HEK293T (cell line): ENCODE measurements at regions not wholly inside any gene's neighbourhood (a gene's known extent, or its start where the extent isn't known, plus 50 kb on each side); places are given as distances from the start of the nearest gene placed in this dataset.

Source experiments
- CTBP1 ChIP-seq: fragments of 450-650 bp; IDR thresholded peaks from 2 replicates; pipeline ENCODE4 v1.6.1; 2016; ENCODE audit warnings: borderline replicate concordance
- ELF4 ChIP-seq: fragments of 450-650 bp; IDR thresholded peaks from 2 replicates; pipeline ENCODE4 v1.6.1; 2017; ENCODE audit warnings: antibody characterized with exemption
- FOXK2 ChIP-seq: fragments of 450-650 bp; IDR thresholded peaks from 2 replicates; pipeline ENCODE4 v1.6.1; 2016; ENCODE audit warnings: mild to moderate bottlenecking
- FOXM1 ChIP-seq: fragments of 450-650 bp; IDR thresholded peaks from 2 replicates; pipeline ENCODE4 v1.6.1; 2017; ENCODE audit warnings: mild to moderate bottlenecking, borderline replicate concordance
- HDGF ChIP-seq: fragments of 450-650 bp; IDR thresholded peaks from 2 replicates; pipeline ENCODE4 v1.6.1; 2017; ENCODE audit warnings: antibody characterized with exemption, borderline replicate concordance
- L3MBTL2 ChIP-seq: fragments of 450-650 bp; conservative IDR thresholded peaks from 2 replicates; pipeline ENCODE4 v1.6.1; 2016; ENCODE audit warnings: mild to moderate bottlenecking
- LEF1 ChIP-seq: fragments of 450-650 bp; IDR thresholded peaks from 2 replicates; pipeline ENCODE4 v1.6.1; 2017; ENCODE audit warnings: mild to moderate bottlenecking, borderline replicate concordance
- SP1 ChIP-seq: fragments of 450-650 bp; IDR thresholded peaks from 2 replicates; pipeline ENCODE4 v1.6.1; 2017
- SUZ12 ChIP-seq: fragments of 450-650 bp; IDR thresholded peaks from 2 replicates; pipeline ENCODE4 v1.6.1; 2016; ENCODE audit warnings: mild to moderate bottlenecking
- TARDBP ChIP-seq: fragments of 450-650 bp; IDR thresholded peaks from 2 replicates; pipeline ENCODE4 v1.6.1; 2016

GRCh38 chr7:88597941-88598425 is 161.5 kb upstream of the ZNF804B start:
- TF ChIP-seq FOXK2 (no peak), ELF4 (no peak), FOXM1 (no peak), SUZ12 (no peak), TARDBP (no peak), LEF1 (no peak), L3MBTL2 (no peak), CTBP1 (no peak), SP1 (no peak), HDGF (no peak)
